WERI-Rb-1 (cell line): ENCODE measurements at regions not wholly inside any gene's neighbourhood (a gene's known extent, or its start where the extent isn't known, plus 50 kb on each side); places are given as distances from the start of the nearest gene placed in this dataset.

Experiments used
- DNase-seq: peaks from one replicate; pipeline ENCODE4 v3.0.0-alpha.2; 2020
- H3K27ac ChIP-seq: fragments of 250-450 bp; sonication (Bioruptor Pico); 2 replicates; pipeline ENCODE4 v1.5.1; 2020; ENCODE audit warnings: mild to moderate bottlenecking, moderate library complexity
- H3K27me3 ChIP-seq: fragments of 250-450 bp; sonication (Bioruptor Pico); 2 replicates; pipeline ENCODE4 v1.5.1; 2021; ENCODE audit warnings: mild to moderate bottlenecking, low read depth, moderate library complexity; ENCODE audit not compliant: insufficient read depth, severe bottlenecking
- H3K36me3 ChIP-seq: fragments of 250-450 bp; sonication (Bioruptor Pico); 2 replicates; pipeline ENCODE4 v1.5.1; 2020; ENCODE audit warnings: mild to moderate bottlenecking, moderate library complexity
- H3K4me3 ChIP-seq: 2 replicates; pipeline ENCODE4 v1.5.1; 2011; ENCODE audit warnings: low read depth, mild to moderate bottlenecking, control low read depth, low read length
- H3K9me3 ChIP-seq: fragments of 250-450 bp; sonication (Bioruptor Pico); 2 replicates; pipeline ENCODE4 v1.5.1; 2021; ENCODE audit warnings: mild to moderate bottlenecking, moderate library complexity; ENCODE audit not compliant: severe bottlenecking
- CTCF ChIP-seq: IDR thresholded peaks from 2 replicates; pipeline ENCODE4 v1.5.1; 2011; ENCODE audit warnings: low read depth, mild to moderate bottlenecking, control low read depth, inconsistent platforms, low read length

GRCh38 chr11:107252429-107253161 lies 205.0 kb downstream of the CWF19L2 start:
- no peak for DNase-seq
- Histone ChIP-seq H3K9me3 (no peaks in the 10 kb centered on the region), H3K27ac (no peak overlapping the region), H3K27me3 (no peaks in the 10 kb centered on the region), H3K36me3 (no peaks in the 10 kb centered on the region), H3K4me3 (no peak overlapping the region)
- no peak for TF ChIP-seq CTCF

- DNase-seq = no peak
- no peak for TF ChIP-seq CTCF
Observed at GRCh38 chr11:107251298-107251697, 206.3 kb downstream of the CWF19L2 start.

GRCh38 chr11:107250017-107250416 lies 207.6 kb downstream of the CWF19L2 start:
- Histone ChIP-seq H3K27me3 (no peaks in the 10 kb centered on the region), H3K4me3 (no peak overlapping the region), H3K9me3 (no peaks in the 10 kb centered on the region), H3K36me3 (no peaks in the 10 kb centered on the region), H3K27ac (no peak overlapping the region)
- no peak for TF ChIP-seq CTCF
- DNase-seq = no peak

More at GRCh38 chr11:107251298-107251697, 206.3 kb downstream of the CWF19L2 start:
- Histone ChIP-seq H3K36me3 (no peaks in the 10 kb centered on the region), H3K27ac (no peak overlapping the region), H3K27me3 (no peaks in the 10 kb centered on the region), H3K9me3 (no peaks in the 10 kb centered on the region), H3K4me3 (no peak overlapping the region)

- Histone ChIP-seq H3K9me3 (no peaks in the 10 kb centered on the region), H3K4me3 (no peak overlapping the region), H3K27ac (no peak overlapping the region), H3K27me3 (no peaks in the 10 kb centered on the region), H3K36me3 (no peaks in the 10 kb centered on the region)
- TF ChIP-seq CTCF = no peak
- no peak for DNase-seq
Observed at GRCh38 chr11:107249054-107249453, 208.6 kb downstream of the CWF19L2 start.

GRCh38 chr11:107247167-107247861 lies 210.3 kb downstream of the CWF19L2 start:
- H3K27ac ChIP-seq = no peak overlapping the region
- H3K9me3 ChIP-seq = no peaks in the 10 kb centered on the region
- H3K4me3 ChIP-seq = no peak overlapping the region
- H3K27me3 ChIP-seq = no peaks in the 10 kb centered on the region
- no peak for DNase-seq
- no peak for TF ChIP-seq CTCF
- no peaks in the 10 kb centered on the region for H3K36me3 ChIP-seq

GRCh38 chr11:107243929-107244328 lies 213.7 kb downstream of the CWF19L2 start:
- H3K36me3 ChIP-seq = no peaks in the 10 kb centered on the region
- no peak overlapping the region for H3K27ac ChIP-seq
- no peak overlapping the region for H3K4me3 ChIP-seq
- TF ChIP-seq CTCF = no peak
- no peaks in the 10 kb centered on the region for H3K27me3 ChIP-seq
- no peaks in the 10 kb centered on the region for H3K9me3 ChIP-seq
- DNase-seq = no peak
